HUES48 (cell line): ENCODE measurements at regions not wholly inside any gene's neighbourhood (a gene's known extent, or its start where the extent isn't known, plus 50 kb on each side); places are given as distances from the start of the nearest gene placed in this dataset.

Source experiments
- H3K27ac ChIP-seq: one replicate; pipeline ENCODE4 v1.7.0; 2013; ENCODE audit warnings: low read depth, low read length, inconsistent platforms
- H3K27me3 ChIP-seq: 2 replicates; pipeline ENCODE4 v1.6.1; 2013; ENCODE audit warnings: mild to moderate bottlenecking, low read length; ENCODE audit not compliant: control insufficient read depth, insufficient read depth
- H3K36me3 ChIP-seq: 2 replicates; pipeline ENCODE4 v1.6.1; 2013; ENCODE audit warnings: low read length; ENCODE audit not compliant: control insufficient read depth, insufficient read depth
- H3K4me1 ChIP-seq: 2 replicates; pipeline ENCODE4 v1.6.1; 2013; ENCODE audit warnings: mild to moderate bottlenecking, low read length; ENCODE audit not compliant: control insufficient read depth, insufficient read depth
- H3K4me3 ChIP-seq: 2 replicates; pipeline ENCODE4 v1.5.1; 2013; ENCODE audit warnings: mild to moderate bottlenecking, low read depth, low read length
- H3K9ac ChIP-seq: 2 replicates; pipeline ENCODE4 v1.6.1; 2013; ENCODE audit warnings: mild to moderate bottlenecking, low read depth, low read length, moderate library complexity
- H3K9me3 ChIP-seq: 2 replicates; pipeline ENCODE4 v1.6.1; 2013; ENCODE audit warnings: low read length; ENCODE audit not compliant: control insufficient read depth, insufficient read depth

GRCh38 chr2:117723483-117723882 lies 91.0 kb upstream of the DDX18 start:
- H3K9ac ChIP-seq = no peak overlapping the region
- no peaks in the 10 kb centered on the region for H3K27me3 ChIP-seq
- H3K27ac ChIP-seq = no peak overlapping the region
- H3K4me1 ChIP-seq = no peaks in the 10 kb centered on the region
- H3K9me3 ChIP-seq = 0 out of 2 replicates have a peak, but pooled peaks cover 2% of the 10 kb centered on the region
- H3K36me3 ChIP-seq = no peaks in the 10 kb centered on the region
- H3K4me3 ChIP-seq = no peak overlapping the region

DNA sequence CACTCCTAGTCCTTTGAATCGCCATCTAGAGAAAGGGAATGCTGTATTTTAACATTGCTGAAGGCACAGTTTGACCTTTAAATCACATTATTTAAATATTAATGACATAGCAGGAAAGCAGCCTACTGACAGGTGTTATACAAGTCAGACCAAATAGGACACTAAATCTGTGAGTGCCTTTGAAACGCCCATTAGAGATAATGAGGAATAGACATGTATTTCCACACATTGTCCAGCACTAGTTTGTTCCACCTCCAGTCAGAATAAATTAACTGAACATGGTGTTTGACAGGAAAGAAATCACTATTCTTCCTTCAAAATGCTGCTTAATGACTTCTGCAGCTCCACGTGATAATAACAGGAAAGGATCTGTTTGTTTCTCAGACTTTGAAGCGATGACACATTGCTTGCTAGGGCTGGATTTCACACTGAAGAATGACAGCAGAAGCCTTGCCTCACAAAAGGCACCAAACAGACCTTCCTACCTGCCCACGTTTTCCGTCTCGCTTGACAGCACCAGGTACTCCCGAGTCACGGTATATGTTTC lies 90.5 kb upstream of the DDX18 start:
- H3K9ac ChIP-seq = no peak overlapping the region
- H3K36me3 ChIP-seq = no peaks in the 10 kb centered on the region
- no peak overlapping the region for H3K27ac ChIP-seq
- H3K27me3 ChIP-seq = no peaks in the 10 kb centered on the region
- no peaks in the 10 kb centered on the region for H3K4me1 ChIP-seq
- H3K9me3 ChIP-seq = 0 out of 2 replicates have a peak, but pooled peaks cover 2% of the 10 kb centered on the region
- no peak overlapping the region for H3K4me3 ChIP-seq

DNA sequence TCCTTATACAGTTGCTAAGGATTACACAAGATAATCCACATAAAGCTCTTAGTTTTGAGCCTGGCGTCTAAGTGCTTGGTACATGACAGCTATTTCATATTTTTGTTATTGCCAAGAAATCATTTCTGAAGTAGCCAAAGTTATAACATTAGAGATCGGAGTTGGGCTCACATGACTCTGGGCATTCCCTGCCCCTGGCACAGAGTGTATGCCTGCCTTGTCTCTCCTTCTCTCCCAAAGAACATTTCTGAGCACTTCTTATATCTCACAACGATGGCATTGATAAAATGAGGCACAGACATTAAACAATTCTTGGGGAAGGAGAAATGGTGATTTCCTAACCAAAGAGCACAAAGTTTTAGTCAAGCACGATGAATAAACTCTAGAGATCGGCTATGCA lies 87.7 kb upstream of the DDX18 start:
- Histone ChIP-seq H3K9me3 (0 out of 2 replicates have a peak, but pooled peaks cover 2% of the 10 kb centered on the region), H3K4me3 (no peak overlapping the region), H3K4me1 (no peaks in the 10 kb centered on the region), H3K9ac (no peak overlapping the region), H3K36me3 (no peaks in the 10 kb centered on the region), H3K27ac (no peak overlapping the region), H3K27me3 (no peaks in the 10 kb centered on the region)

- no peaks in the 10 kb centered on the region for H3K9me3 ChIP-seq
- no peaks in the 10 kb centered on the region for H3K27me3 ChIP-seq
- no peaks in the 10 kb centered on the region for H3K4me1 ChIP-seq
- no peak overlapping the region for H3K4me3 ChIP-seq
- no peak overlapping the region for H3K9ac ChIP-seq
- no peak overlapping the region for H3K27ac ChIP-seq
- no peaks in the 10 kb centered on the region for H3K36me3 ChIP-seq
Measured at GRCh38 chr2:117737846-117738245, 76.6 kb upstream of the DDX18 start.

GRCh38 chr2:117738991-117739839 lies 75.3 kb upstream of the DDX18 start:
- no peak overlapping the region for H3K27ac ChIP-seq
- no peaks in the 10 kb centered on the region for H3K36me3 ChIP-seq
- no peaks in the 10 kb centered on the region for H3K27me3 ChIP-seq
- no peaks in the 10 kb centered on the region for H3K4me1 ChIP-seq
- H3K9me3 ChIP-seq = no peaks in the 10 kb centered on the region
- H3K4me3 ChIP-seq = no peak overlapping the region
- no peak overlapping the region for H3K9ac ChIP-seq

GRCh38 chr2:117745537-117745936 lies 69.0 kb upstream of the DDX18 start:
- Histone ChIP-seq H3K4me3 (no peak overlapping the region), H3K27me3 (no peaks in the 10 kb centered on the region), H3K9me3 (no peaks in the 10 kb centered on the region), H3K27ac (no peak overlapping the region), H3K9ac (no peak overlapping the region), H3K4me1 (peaks cover 7% of the 10 kb centered on the region; the same call in 1 of the 2 replicates), H3K36me3 (no peaks in the 10 kb centered on the region)

DNA sequence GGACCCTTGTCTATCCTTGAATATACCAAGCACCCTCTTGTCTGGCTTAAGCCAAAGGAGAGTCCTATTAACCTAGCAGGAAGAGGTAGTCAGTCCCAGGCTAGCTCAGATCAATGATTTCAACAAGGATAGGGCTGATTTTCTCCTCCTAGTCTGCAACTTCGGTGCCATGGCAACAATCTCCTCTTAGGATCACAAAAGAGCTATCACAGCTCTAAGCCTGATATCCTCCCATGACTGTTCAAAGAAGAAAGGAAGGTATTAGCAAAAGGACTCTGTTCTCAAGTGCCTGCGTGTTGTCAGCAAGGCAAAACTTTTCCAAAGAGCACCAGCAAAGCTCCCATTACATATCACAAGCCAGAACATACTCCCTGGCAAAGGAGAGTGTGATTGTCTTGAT lies 58.7 kb upstream of the DDX18 start:
- H3K4me3 ChIP-seq = no peak overlapping the region
- H3K9ac ChIP-seq = no peak overlapping the region
- H3K36me3 ChIP-seq = no peaks in the 10 kb centered on the region
- no peaks in the 10 kb centered on the region for H3K9me3 ChIP-seq
- H3K27me3 ChIP-seq = no peaks in the 10 kb centered on the region
- no peaks in the 10 kb centered on the region for H3K4me1 ChIP-seq
- no peak overlapping the region for H3K27ac ChIP-seq

- Histone ChIP-seq H3K27me3 (no peaks in the 10 kb centered on the region), H3K36me3 (no peaks in the 10 kb centered on the region), H3K27ac (no peak overlapping the region), H3K9ac (no peak overlapping the region), H3K4me3 (no peak overlapping the region), H3K9me3 (no peaks in the 10 kb centered on the region), H3K4me1 (no peaks in the 10 kb centered on the region)
Measured at GRCh38 chr2:117760916-117761315, 53.6 kb upstream of the DDX18 start.

- H3K36me3 ChIP-seq = no peaks in the 10 kb centered on the region
- H3K4me3 ChIP-seq = no peak overlapping the region
- H3K9me3 ChIP-seq = no peaks in the 10 kb centered on the region
- H3K9ac ChIP-seq = no peak overlapping the region
- no peak overlapping the region for H3K27ac ChIP-seq
- no peaks in the 10 kb centered on the region for H3K4me1 ChIP-seq
- H3K27me3 ChIP-seq = no peaks in the 10 kb centered on the region
Measured at GRCh38 chr2:117762454-117762853, 52.0 kb upstream of the DDX18 start.

DNA sequence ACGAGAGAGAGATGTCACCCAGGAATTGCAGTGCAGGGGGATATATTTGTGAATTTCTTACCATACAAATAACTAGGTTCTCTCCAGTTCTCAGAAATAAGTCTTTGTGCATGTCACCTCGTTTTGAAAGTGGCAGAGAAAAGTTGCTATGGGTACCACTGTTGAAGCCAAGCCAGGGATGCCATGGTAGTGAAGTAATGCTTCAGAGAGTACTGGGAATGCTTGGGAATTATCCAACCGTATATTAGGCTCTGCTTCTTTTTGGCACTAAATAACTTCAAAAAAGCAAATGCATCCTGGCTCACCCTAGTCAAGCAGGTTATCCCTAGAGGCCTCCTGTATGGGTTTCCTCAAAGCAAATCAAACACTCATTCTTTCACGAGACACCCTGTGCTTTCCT lies 50.7 kb upstream of the DDX18 start:
- no peak overlapping the region for H3K27ac ChIP-seq
- H3K4me3 ChIP-seq = no peak overlapping the region
- H3K9me3 ChIP-seq = no peaks in the 10 kb centered on the region
- H3K36me3 ChIP-seq = no peaks in the 10 kb centered on the region
- no peak overlapping the region for H3K9ac ChIP-seq
- H3K27me3 ChIP-seq = no peaks in the 10 kb centered on the region
- no peaks in the 10 kb centered on the region for H3K4me1 ChIP-seq
